PC-3 (cell line): ENCODE measurements at regions not wholly inside any gene's neighbourhood (a gene's known extent, or its start where the extent isn't known, plus 50 kb on each side); places are given as distances from the start of the nearest gene placed in this dataset.
A peak's percentile ranks its signal among the peaks of the same experiment; 100 is the strongest.
"Not testable (repeated sequence)": the region's sequence is repeated elsewhere in the genome, so short reads cannot be mapped to it uniquely, and the experiment has no call there.

Experiments used
- ATAC-seq: fragments of 200-7000 bp; cut with Tn5 transposase; 2 replicates; pipeline ENCODE4 v1.9.1; 2020; ENCODE audit warnings: mild to moderate bottlenecking, moderate library complexity
- BruUV-seq: library from RNA; stranded (reverse); fragments of 400-500 nt; replicated peaks from 2 replicates; lab custom pipeline; 2021; lab: Mats Ljungman, UMichigan
- CTCF ChIA-PET: fragments of 300-600 bp; sonication (Branson Sonifier 250); formaldehyde crosslinking; loops from one replicate; lab custom pipeline; 2022; ENCODE audit warnings: antibody characterized with exemption; lab: Charles Lee
- POLR2A ChIA-PET: fragments of 300-600 bp; sonication (Branson Sonifier 250); formaldehyde crosslinking; loops from one replicate; lab custom pipeline; 2022; ENCODE audit warnings: antibody characterized with exemption; ENCODE audit not compliant: unreplicated experiment; lab: Charles Lee
- DNase-seq: peaks from one replicate; pipeline ENCODE4 v3.0.0-alpha.2; 2015
- H2AFZ ChIP-seq: fragments of 300-600 bp; sonication (generic); 2 replicates; pipeline ENCODE4 v1.6.0; 2016; ENCODE audit warnings: antibody characterized with exemption, low read length
- H3F3A ChIP-seq: fragments of 300-600 bp; sonication (generic); one replicate; pipeline ENCODE4 v1.6.0; 2017; ENCODE audit warnings: antibody characterized with exemption, low read length, control low read depth, mild to moderate bottlenecking; ENCODE audit not compliant: unreplicated experiment
- H3K27ac ChIP-seq: fragments of 300-600 bp; sonication (generic); 2 replicates; pipeline ENCODE4 v1.5.1; 2016; ENCODE audit warnings: mild to moderate bottlenecking, low read length
- H3K27me3 ChIP-seq: fragments of 300-600 bp; sonication (generic); 2 replicates; pipeline ENCODE4 v1.6.1; 2016; ENCODE audit warnings: low read length, mixed read lengths
- H3K36me3 ChIP-seq: fragments of 300-600 bp; sonication (generic); 2 replicates; pipeline ENCODE4 v1.6.1; 2016; ENCODE audit warnings: low read depth, mixed run types, low read length, mixed read lengths
- H3K4me1 ChIP-seq: fragments of 300-600 bp; sonication (generic); 2 replicates; pipeline ENCODE4 v1.5.1; 2016; ENCODE audit warnings: low read length; ENCODE audit not compliant: insufficient read depth
- H3K4me2 ChIP-seq: fragments of 300-600 bp; sonication (generic); 2 replicates; pipeline ENCODE4 v1.6.0; 2016; ENCODE audit warnings: low read length
- H3K4me3 ChIP-seq: fragments of 300-600 bp; sonication (generic); 2 replicates; pipeline ENCODE4 v1.5.1; 2016; ENCODE audit warnings: mild to moderate bottlenecking, low read length, mixed read lengths
- H3K79me2 ChIP-seq: fragments of 300-600 bp; sonication (generic); 2 replicates; pipeline ENCODE4 v1.6.1; 2017; ENCODE audit warnings: low read length, mixed read lengths
- H3K9ac ChIP-seq: fragments of 300-600 bp; sonication (generic); 2 replicates; pipeline ENCODE4 v1.6.0; 2016; ENCODE audit warnings: mild to moderate bottlenecking, low read length
- H3K9me2 ChIP-seq: fragments of 300-600 bp; sonication (generic); replicated peaks from 2 replicates; pipeline ENCODE4 v1.6.1; 2016; ENCODE audit warnings: mixed run types, low read length, mixed read lengths
- H3K9me3 ChIP-seq: fragments of 300-600 bp; sonication (generic); 2 replicates; pipeline ENCODE4 v1.6.1; 2016; ENCODE audit warnings: low read length, mixed read lengths
- H4K20me1 ChIP-seq: fragments of 300-600 bp; sonication (generic); 2 replicates; pipeline ENCODE4 v1.6.1; 2016; ENCODE audit warnings: low read length, mixed read lengths
- CTCF ChIP-seq: fragments of 300-600 bp; sonication (generic); conservative IDR thresholded peaks from 2 replicates; pipeline ENCODE4 v1.5.1; 2017; ENCODE audit warnings: antibody characterized with exemption, low read depth, mild to moderate bottlenecking, low read length
- EZH2 ChIP-seq: fragments of 300-600 bp; sonication (generic); IDR thresholded peaks from one replicate; pipeline ENCODE4 v1.6.1; 2017; ENCODE audit warnings: antibody characterized with exemption, mild to moderate bottlenecking, low read length; ENCODE audit not compliant: unreplicated experiment
- EZH2phosphoT487 ChIP-seq: fragments of 300-600 bp; sonication (generic); IDR thresholded peaks from 2 replicates; pipeline ENCODE4 v1.6.1; 2018; ENCODE audit warnings: mild to moderate bottlenecking, antibody characterized with exemption, low read length, borderline replicate concordance
- intact Hi-C: fragments of 100-400 bp; cut with micrococcal nuclease; formaldehyde crosslinking; loops from 2 replicates; pipeline ENCODE4 v1.9.0; 2023

DNA sequence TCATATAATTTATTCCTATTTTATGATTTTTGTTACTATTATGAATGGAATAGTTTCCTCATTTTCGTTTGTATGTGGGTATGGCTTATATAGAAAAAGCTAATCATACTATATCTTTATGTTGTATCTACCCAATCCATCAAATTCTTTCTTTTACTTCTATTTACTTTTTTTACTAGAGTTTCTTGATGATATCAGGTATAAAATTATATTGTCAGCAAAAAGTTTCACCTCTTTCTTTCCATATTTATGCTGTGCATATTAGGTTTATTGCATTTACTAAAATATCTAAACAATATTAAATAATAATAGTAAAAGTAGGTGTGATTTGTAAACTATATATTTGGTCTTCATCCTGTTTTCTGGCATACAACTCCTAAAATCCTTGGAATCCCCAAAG, 146.7 kb upstream of the PLXNC1 start:
- intact Hi-C loops, result no loop called here
- DNase-seq (no peak), ATAC-seq (no peak)
- no TSS peak for BruUV-seq
- ChIA-PET CTCF (no interaction called here), POLR2A (no interaction called here)
- H4K20me1 ChIP-seq, result no peaks in the 10 kb centered on the region
- no peak for TF ChIP-seq CTCF
- TF ChIP-seq EZH2phosphoT487, result no peak
- TF ChIP-seq EZH2, result no peak
- H3K9ac ChIP-seq, result no peak overlapping the region
- H3K27me3 ChIP-seq, result no peaks in the 10 kb centered on the region
- no peaks in the 10 kb centered on the region for H3K79me2 ChIP-seq
- no peak overlapping the region for H3K4me3 ChIP-seq
- H3K9me2 ChIP-seq, result no peaks in the 10 kb centered on the region
- H3K4me2 ChIP-seq, result no peak overlapping the region
- H3K36me3 ChIP-seq, result no peaks in the 10 kb centered on the region
- no peak overlapping the region for H3K27ac ChIP-seq
- no peak overlapping the region for H2AFZ ChIP-seq
- no peaks in the 10 kb centered on the region for H3F3A ChIP-seq
- H3K4me1 ChIP-seq, result no peaks in the 10 kb centered on the region
- no peaks in the 10 kb centered on the region for H3K9me3 ChIP-seq

- ATAC-seq, H3K79me2 ChIP-seq, intact Hi-C loops, CTCF ChIA-PET, BruUV-seq, H3K9me2 ChIP-seq, H3K27ac ChIP-seq, H3K36me3 ChIP-seq, H3K9ac ChIP-seq, H3F3A ChIP-seq, H3K4me3 ChIP-seq, DNase-seq, H2AFZ ChIP-seq, H3K27me3 ChIP-seq, H3K4me2 ChIP-seq, H3K9me3 ChIP-seq, H3K4me1 ChIP-seq, POLR2A ChIA-PET, H4K20me1 ChIP-seq: not testable (repeated sequence)
Observed at GRCh38 chr12:94002925-94003324, 145.5 kb upstream of the PLXNC1 start.

DNA sequence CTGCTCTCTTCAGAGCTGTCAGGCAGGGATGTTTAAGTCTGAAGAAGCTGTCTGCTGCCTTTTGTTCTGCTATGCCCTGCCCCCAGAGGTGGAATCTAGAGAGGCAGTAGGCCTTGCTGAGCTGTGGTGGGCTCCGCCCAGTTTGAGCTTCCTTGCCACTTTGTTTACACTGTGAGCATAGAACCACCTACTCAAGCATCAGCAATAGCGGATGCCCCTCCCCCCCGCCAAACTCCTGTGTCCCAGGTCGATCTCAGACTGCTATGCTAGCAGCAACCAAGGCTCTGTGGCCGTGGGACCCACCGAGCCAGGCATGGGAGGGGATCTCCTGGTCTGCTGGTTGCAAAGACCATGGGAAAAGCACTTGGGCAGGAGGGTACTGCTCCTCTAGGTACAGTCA, 140.5 kb upstream of the PLXNC1 start:
- intact Hi-C loops, H3K27me3 ChIP-seq, H3K36me3 ChIP-seq, CTCF ChIA-PET, H3K79me2 ChIP-seq, H3F3A ChIP-seq, H3K9me2 ChIP-seq, H3K4me1 ChIP-seq, H3K9me3 ChIP-seq, H3K4me2 ChIP-seq, ATAC-seq, H4K20me1 ChIP-seq, H3K4me3 ChIP-seq, BruUV-seq, H3K9ac ChIP-seq, H3K27ac ChIP-seq: not testable (repeated sequence)
- H2AFZ ChIP-seq, result peak overlapping the region; percentile 26; the same call in 1 of the 2 replicates
- peak; percentile 45 for DNase-seq
- POLR2A ChIA-PET, result interaction anchor here (0.5 kb wide), 1 partner anchor 1070 kb away, joined by 9 read pairs; no protein-coding TSS in a partner anchor

GRCh38 chr12:94010307-94010706, 138.1 kb upstream of the PLXNC1 start:
- no peak for TF ChIP-seq EZH2phosphoT487
- TF ChIP-seq CTCF, result no peak
- no peak for TF ChIP-seq EZH2

More at GRCh38 chr12:94010307-94010706, 138.1 kb upstream of the PLXNC1 start:
- Histone ChIP-seq H4K20me1 (no peaks in the 10 kb centered on the region), H3K27ac (no peak overlapping the region), H3K9ac (no peak overlapping the region), H3K79me2 (no peaks in the 10 kb centered on the region), H3F3A (no peaks in the 10 kb centered on the region), H3K4me1 (no peaks in the 10 kb centered on the region), H3K4me2 (no peak overlapping the region), H3K9me2 (no peaks in the 10 kb centered on the region), H3K27me3 (no peaks in the 10 kb centered on the region), H3K36me3 (no peaks in the 10 kb centered on the region), H2AFZ (no peak overlapping the region), H3K9me3 (no peaks in the 10 kb centered on the region), H3K4me3 (no peak overlapping the region)
- ATAC-seq (no peak), DNase-seq (no peak)
- POLR2A ChIA-PET, result no interaction called here
- intact Hi-C loops, result no loop called here
- BruUV-seq, result no TSS peak
- CTCF ChIA-PET, result no interaction called here
